Activated naive CD4-positive, alpha-beta T cell treated with anti-CD3 and anti-CD28 coated beads, Interleukin-2, amount 10 ng/mL, durations not matched to agents 7 days and 5 days (primary cell): ENCODE measurements at regions not wholly inside any gene's neighbourhood (a gene's known extent, or its start where the extent isn't known, plus 50 kb on each side); places are given as distances from the start of the nearest gene placed in this dataset.

Source experiments
- CTCF ChIA-PET: fragments of 350-600 bp; sonication (Branson Sonifier 250); formaldehyde crosslinking; loops from one replicate; lab custom pipeline; 2021; ENCODE audit warnings: antibody characterized with exemption; lab: Charles Lee
- DNase-seq: peaks from one replicate; pipeline ENCODE4 v3.0.0-alpha.2; 2020
- H3K27ac Mint-ChIP-seq: one replicate; pipeline ENCODE4 v1.8.0; 2021; ENCODE audit warnings: mild to moderate bottlenecking, moderate library complexity, mixed read lengths
- H3K27me3 Mint-ChIP-seq: one replicate; pipeline ENCODE4 v1.8.0; 2021; ENCODE audit warnings: mild to moderate bottlenecking, mixed read lengths
- H3K36me3 Mint-ChIP-seq: one replicate; pipeline ENCODE4 v1.8.0; 2021; ENCODE audit warnings: mixed read lengths
- H3K4me1 Mint-ChIP-seq: one replicate; pipeline ENCODE4 v1.8.0; 2021; ENCODE audit warnings: mixed read lengths
- H3K4me3 Mint-ChIP-seq: one replicate; pipeline ENCODE4 v1.8.0; 2021; ENCODE audit warnings: mild to moderate bottlenecking, moderate library complexity, mixed read lengths
- H3K9me3 Mint-ChIP-seq: one replicate; pipeline ENCODE4 v1.8.0; 2021; ENCODE audit warnings: mixed read lengths

- DNase-seq = no peak
- CTCF ChIA-PET = interaction anchor here (0.7 kb wide), 1 partner anchor 15 kb away, joined by 3 read pairs; no protein-coding TSS in a partner anchor
- Mint-ChIP-seq H3K9me3 (no peaks in the 10 kb centered on the region), H3K27ac (no peak overlapping the region), H3K4me1 (no peaks in the 10 kb centered on the region), H3K27me3 (no peaks in the 10 kb centered on the region), H3K4me3 (no peak overlapping the region), H3K36me3 (no peaks in the 10 kb centered on the region)
Measured at GRCh38 chr17:63249256-63250004, 196.7 kb downstream of the CYB561 start.

GRCh38 chr17:63250830-63251229 is 195.3 kb downstream of the CYB561 start:
- CTCF ChIA-PET = no interaction called here
- no peaks in the 10 kb centered on the region for H3K36me3 Mint-ChIP-seq

GRCh38 chr17:63258785-63259184 is 187.3 kb downstream of the CYB561 start:
- no peak overlapping the region for H3K4me3 Mint-ChIP-seq
- H3K36me3 Mint-ChIP-seq = no peaks in the 10 kb centered on the region
- DNase-seq = no peak
- peaks cover 2% of the 10 kb centered on the region for H3K9me3 Mint-ChIP-seq
- CTCF ChIA-PET = no interaction called here
- H3K27me3 Mint-ChIP-seq = no peaks in the 10 kb centered on the region
- H3K27ac Mint-ChIP-seq = no peak overlapping the region
- no peaks in the 10 kb centered on the region for H3K4me1 Mint-ChIP-seq

More at GRCh38 chr17:63250830-63251229, 195.3 kb downstream of the CYB561 start:
- Mint-ChIP-seq H3K9me3 (peaks cover 2% of the 10 kb centered on the region), H3K27ac (no peak overlapping the region), H3K27me3 (no peaks in the 10 kb centered on the region), H3K4me3 (no peak overlapping the region), H3K4me1 (no peaks in the 10 kb centered on the region)
- no peak for DNase-seq

GRCh38 chr17:63262751-63263476 is 183.2 kb downstream of the CYB561 start:
- H3K4me1 Mint-ChIP-seq = no peaks in the 10 kb centered on the region
- H3K36me3 Mint-ChIP-seq = no peaks in the 10 kb centered on the region
- DNase-seq = no peak
- CTCF ChIA-PET = interaction anchor here (0.6 to 0.8 kb wide), 2 partner anchors 132 to 710 kb away, joined by 3 read pairs; no protein-coding TSS in a partner anchor
- H3K27ac Mint-ChIP-seq = no peak overlapping the region
- no peaks in the 10 kb centered on the region for H3K9me3 Mint-ChIP-seq
- no peak overlapping the region for H3K4me3 Mint-ChIP-seq
- H3K27me3 Mint-ChIP-seq = no peaks in the 10 kb centered on the region

- Mint-ChIP-seq H3K36me3 (no peaks in the 10 kb centered on the region), H3K27me3 (no peaks in the 10 kb centered on the region), H3K4me3 (no peak overlapping the region), H3K9me3 (no peaks in the 10 kb centered on the region), H3K4me1 (no peaks in the 10 kb centered on the region), H3K27ac (no peak overlapping the region)
- no peak for DNase-seq
- CTCF ChIA-PET = interaction anchor here (1.2 kb wide), 1 partner anchor 17 kb away, joined by 3 read pairs; no protein-coding TSS in a partner anchor
Measured at GRCh38 chr17:63265526-63265925, 180.6 kb downstream of the CYB561 start.

- Mint-ChIP-seq H3K4me1 (no peaks in the 10 kb centered on the region), H3K27ac (no peak overlapping the region), H3K36me3 (no peaks in the 10 kb centered on the region), H3K9me3 (no peaks in the 10 kb centered on the region), H3K27me3 (no peaks in the 10 kb centered on the region), H3K4me3 (no peak overlapping the region)
- CTCF ChIA-PET = no interaction called here
- DNase-seq = no peak
Measured at GRCh38 chr17:63267846-63268245, 178.3 kb downstream of the CYB561 start.

- Mint-ChIP-seq H3K9me3 (no peaks in the 10 kb centered on the region), H3K27me3 (no peaks in the 10 kb centered on the region), H3K36me3 (no peaks in the 10 kb centered on the region), H3K27ac (no peak overlapping the region), H3K4me3 (no peak overlapping the region), H3K4me1 (no peaks in the 10 kb centered on the region)
- CTCF ChIA-PET = no interaction called here
- no peak for DNase-seq
Measured at GRCh38 chr17:63268827-63269226, 177.3 kb downstream of the CYB561 start.

GRCh38 chr17:63270610-63271009 is 175.5 kb downstream of the CYB561 start:
- H3K27ac Mint-ChIP-seq = no peak overlapping the region
- no peaks in the 10 kb centered on the region for H3K36me3 Mint-ChIP-seq
- no peak for DNase-seq
- H3K4me3 Mint-ChIP-seq = no peak overlapping the region
- CTCF ChIA-PET = no interaction called here
- H3K4me1 Mint-ChIP-seq = no peaks in the 10 kb centered on the region
- H3K9me3 Mint-ChIP-seq = no peaks in the 10 kb centered on the region
- no peaks in the 10 kb centered on the region for H3K27me3 Mint-ChIP-seq

GRCh38 chr17:63274146-63274545 is 172.0 kb downstream of the CYB561 start:
- CTCF ChIA-PET = no interaction called here
- no peak overlapping the region for H3K27ac Mint-ChIP-seq
- DNase-seq = no peak
- no peaks in the 10 kb centered on the region for H3K9me3 Mint-ChIP-seq
- no peak overlapping the region for H3K4me3 Mint-ChIP-seq
- no peaks in the 10 kb centered on the region for H3K36me3 Mint-ChIP-seq
- peaks cover 4% of the 10 kb centered on the region for H3K4me1 Mint-ChIP-seq
- H3K27me3 Mint-ChIP-seq = no peaks in the 10 kb centered on the region

- Mint-ChIP-seq H3K27ac (no peak overlapping the region), H3K36me3 (no peaks in the 10 kb centered on the region), H3K27me3 (no peaks in the 10 kb centered on the region), H3K4me1 (peaks cover 4% of the 10 kb centered on the region), H3K4me3 (no peak overlapping the region), H3K9me3 (no peaks in the 10 kb centered on the region)
- no peak for DNase-seq
- CTCF ChIA-PET = no interaction called here
Measured at GRCh38 chr17:63275318-63275970, 170.7 kb downstream of the CYB561 start.

GRCh38 chr17:63275971-63276745 is 169.9 kb downstream of the CYB561 start:
- CTCF ChIA-PET = no interaction called here
- H3K4me1 Mint-ChIP-seq = peaks cover 4% of the 10 kb centered on the region
- no peaks in the 10 kb centered on the region for H3K36me3 Mint-ChIP-seq
- no peak overlapping the region for H3K27ac Mint-ChIP-seq
- H3K4me3 Mint-ChIP-seq = no peak overlapping the region
- no peaks in the 10 kb centered on the region for H3K9me3 Mint-ChIP-seq
- no peaks in the 10 kb centered on the region for H3K27me3 Mint-ChIP-seq
- no peak for DNase-seq

GRCh38 chr17:63276821-63277220 is 169.3 kb downstream of the CYB561 start:
- Mint-ChIP-seq H3K36me3 (no peaks in the 10 kb centered on the region), H3K4me1 (peaks cover 4% of the 10 kb centered on the region), H3K27ac (no peak overlapping the region), H3K4me3 (no peak overlapping the region), H3K9me3 (no peaks in the 10 kb centered on the region), H3K27me3 (no peaks in the 10 kb centered on the region)
- CTCF ChIA-PET = interaction anchor here (1.0 kb wide), 1 partner anchor 162 kb away, joined by 3 read pairs; no protein-coding TSS in a partner anchor
- DNase-seq = no peak

- Mint-ChIP-seq H3K4me1 (peaks cover 4% of the 10 kb centered on the region), H3K4me3 (no peak overlapping the region), H3K27me3 (no peaks in the 10 kb centered on the region), H3K36me3 (no peaks in the 10 kb centered on the region), H3K27ac (no peak overlapping the region), H3K9me3 (no peaks in the 10 kb centered on the region)
- no peak for DNase-seq
- CTCF ChIA-PET = interaction anchor here (1.0 kb wide), 1 partner anchor 163 kb away, joined by 3 read pairs; no protein-coding TSS in a partner anchor
Measured at GRCh38 chr17:63277629-63278028, 168.5 kb downstream of the CYB561 start.
